Peyer's patch (tissue), 4 donors: ENCODE measurements at regions not wholly inside any gene's neighbourhood (a gene's known extent, or its start where the extent isn't known, plus 50 kb on each side); places are given as distances from the start of the nearest gene placed in this dataset.

Experiments
- POLR2A ChIP-seq, 2 donors: fragments of 450-650 bp; IDR thresholded peaks; one replicate each; pipeline ENCODE4 v1.5.1; 2017; ENCODE audit warnings: antibody characterized with exemption in 2 of 2, mild to moderate bottlenecking in 2 of 2, moderate library complexity in 2 of 2
- TF ChIP-seq, protein P1 (sequence below), 6 experiments: fragments of 450-650 bp in 4 of 6; fragments of 200-600 bp in 2 of 6; sonication (generic) in 1 of 6; IDR thresholded peaks; one replicate each; pipeline ENCODE4 v1.5.1; 2017 to 2019; ENCODE audit warnings: antibody characterized with exemption in 6 of 6, mild to moderate bottlenecking in 3 of 6, moderate library complexity in 1 of 6

DNA sequence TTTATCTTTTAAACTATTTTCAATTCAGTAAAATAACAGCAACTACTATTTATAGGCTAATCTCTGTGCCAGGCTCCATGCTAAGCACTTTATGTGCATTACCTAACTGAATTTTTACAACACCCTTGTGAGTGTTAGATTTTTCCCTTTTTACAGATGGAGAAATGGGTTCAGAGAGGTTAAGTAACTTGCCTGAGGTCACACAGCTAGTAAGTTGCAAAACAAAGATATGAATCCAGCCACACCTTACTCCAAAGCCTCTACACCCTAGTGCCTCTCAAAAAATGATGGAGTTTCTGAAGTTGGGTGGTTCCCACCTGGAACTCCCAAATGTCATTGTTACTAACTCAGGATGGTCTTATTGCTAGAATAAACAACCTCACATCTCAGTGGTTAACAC is 60.8 kb downstream of the RHOB start:
- TF ChIP-seq, protein P1, sequence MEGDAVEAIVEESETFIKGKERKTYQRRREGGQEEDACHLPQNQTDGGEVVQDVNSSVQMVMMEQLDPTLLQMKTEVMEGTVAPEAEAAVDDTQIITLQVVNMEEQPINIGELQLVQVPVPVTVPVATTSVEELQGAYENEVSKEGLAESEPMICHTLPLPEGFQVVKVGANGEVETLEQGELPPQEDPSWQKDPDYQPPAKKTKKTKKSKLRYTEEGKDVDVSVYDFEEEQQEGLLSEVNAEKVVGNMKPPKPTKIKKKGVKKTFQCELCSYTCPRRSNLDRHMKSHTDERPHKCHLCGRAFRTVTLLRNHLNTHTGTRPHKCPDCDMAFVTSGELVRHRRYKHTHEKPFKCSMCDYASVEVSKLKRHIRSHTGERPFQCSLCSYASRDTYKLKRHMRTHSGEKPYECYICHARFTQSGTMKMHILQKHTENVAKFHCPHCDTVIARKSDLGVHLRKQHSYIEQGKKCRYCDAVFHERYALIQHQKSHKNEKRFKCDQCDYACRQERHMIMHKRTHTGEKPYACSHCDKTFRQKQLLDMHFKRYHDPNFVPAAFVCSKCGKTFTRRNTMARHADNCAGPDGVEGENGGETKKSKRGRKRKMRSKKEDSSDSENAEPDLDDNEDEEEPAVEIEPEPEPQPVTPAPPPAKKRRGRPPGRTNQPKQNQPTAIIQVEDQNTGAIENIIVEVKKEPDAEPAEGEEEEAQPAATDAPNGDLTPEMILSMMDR (IDR thresholded peaks at IDR 0.05) = no peak
- no peak for TF ChIP-seq POLR2A (IDR thresholded peaks at IDR 0.05)
